ENCODE measurements at regions not wholly inside any gene's neighbourhood (a gene's known extent, or its start where the extent isn't known, plus 50 kb on each side); places are given as distances from the start of the nearest gene placed in this dataset.

GRCh38 chr3:197435426-197435825 lies 120.3 kb downstream of the BDH1 start (continued):
- TF ChIP-seq CREB1 (IDR thresholded peaks at IDR 0.05) (no peak), CHD2 (IDR thresholded peaks at IDR 0.05; ENCODE audit: low read length) (no peak)

Data from H1 (cell line).